HG03521 (cell line): ENCODE measurements at regions not wholly inside any gene's neighbourhood (a gene's known extent, or its start where the extent isn't known, plus 50 kb on each side); places are given as distances from the start of the nearest gene placed in this dataset.
A peak's percentile ranks its signal among the peaks of the same experiment; 100 is the strongest.

Source experiments
- ATAC-seq: cut with Tn5 transposase; IDR thresholded peaks from one replicate; pipeline ENCODE4 v1.9.1; 2021; ENCODE audit warnings: mild to moderate bottlenecking, moderate library complexity; ENCODE audit not compliant: unreplicated experiment

DNA sequence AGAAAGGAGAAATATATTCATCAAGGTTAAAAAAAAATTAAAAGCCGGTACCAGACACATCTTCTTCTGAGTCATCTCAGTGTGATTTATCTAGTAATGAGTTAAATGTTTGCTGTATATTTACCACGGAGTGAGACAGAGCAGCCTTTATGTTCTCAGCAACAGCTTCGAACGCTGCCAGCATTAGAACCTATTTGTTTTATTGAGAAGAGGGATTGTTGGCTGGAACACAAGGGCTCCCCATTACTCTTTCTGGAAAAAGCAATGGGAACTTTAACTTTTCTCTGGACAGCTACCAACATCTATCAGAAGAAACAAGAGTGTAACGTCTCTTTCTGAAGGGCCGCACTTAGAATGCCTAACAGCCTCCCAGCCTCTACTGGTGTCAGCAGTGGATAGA is 105.3 kb upstream of the TAB2 start:
- ATAC-seq, result no peak

DNA sequence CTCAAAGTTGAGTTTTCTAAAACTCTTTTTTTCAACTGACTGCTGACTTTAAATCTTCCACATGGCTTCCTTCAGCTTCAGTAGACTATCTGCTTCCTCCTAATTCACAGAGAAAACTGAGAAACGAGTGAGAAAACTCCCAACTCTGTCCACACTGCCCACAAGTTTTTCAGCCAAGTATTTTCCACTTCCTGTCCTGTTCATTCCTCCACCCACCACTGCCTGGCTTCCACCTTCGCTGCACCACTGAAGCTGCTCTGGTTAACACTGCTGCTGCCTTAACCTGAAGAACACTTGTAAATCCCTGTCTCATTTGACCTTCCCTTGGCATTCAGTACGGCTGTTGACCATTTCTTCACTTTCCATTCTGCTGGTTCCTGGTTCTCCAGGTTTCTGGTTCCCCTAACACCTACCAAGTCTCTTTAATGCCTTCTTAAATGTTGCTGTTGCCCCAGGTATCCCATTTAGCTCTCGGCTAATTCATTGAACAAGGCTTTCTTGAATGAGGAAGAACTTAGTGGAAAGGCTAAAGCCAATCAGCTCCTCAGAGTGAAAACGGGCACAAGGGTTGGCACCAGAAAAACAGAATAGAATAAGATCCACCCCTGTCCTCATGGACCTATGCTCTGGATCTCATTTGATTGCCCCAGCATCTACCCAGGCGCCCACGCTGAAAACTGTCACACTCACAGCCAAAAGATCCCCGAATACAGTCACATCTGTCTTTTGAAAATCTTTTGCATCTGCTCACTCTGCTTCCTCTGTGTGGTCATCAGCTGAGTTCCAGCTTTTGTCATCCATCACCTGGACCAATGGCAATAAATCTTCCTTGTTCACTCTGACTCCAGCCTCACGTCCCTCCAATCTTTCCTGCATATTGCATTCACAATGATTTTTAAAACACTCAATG is 104.4 kb upstream of the TAB2 start:
- peak; percentile 28 for ATAC-seq

DNA sequence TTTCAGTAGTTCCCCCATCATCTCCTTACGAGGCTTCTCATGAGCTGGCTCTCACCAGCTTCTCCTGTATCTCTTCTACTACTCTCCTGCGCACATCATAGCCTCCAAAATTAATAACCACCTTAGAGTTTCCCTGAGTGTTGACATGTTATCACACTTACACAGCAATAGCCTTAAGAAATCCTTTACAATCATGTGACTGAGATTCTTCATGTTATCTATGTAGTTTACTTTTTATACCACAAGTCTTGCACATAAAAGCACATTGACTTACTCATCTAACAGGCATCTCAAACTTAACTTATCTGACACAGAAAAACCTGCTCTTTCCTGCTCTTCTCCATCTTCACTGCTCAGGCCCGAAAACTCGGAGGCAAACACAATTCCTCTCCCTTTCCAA is 103.7 kb upstream of the TAB2 start:
- no peak for ATAC-seq

DNA sequence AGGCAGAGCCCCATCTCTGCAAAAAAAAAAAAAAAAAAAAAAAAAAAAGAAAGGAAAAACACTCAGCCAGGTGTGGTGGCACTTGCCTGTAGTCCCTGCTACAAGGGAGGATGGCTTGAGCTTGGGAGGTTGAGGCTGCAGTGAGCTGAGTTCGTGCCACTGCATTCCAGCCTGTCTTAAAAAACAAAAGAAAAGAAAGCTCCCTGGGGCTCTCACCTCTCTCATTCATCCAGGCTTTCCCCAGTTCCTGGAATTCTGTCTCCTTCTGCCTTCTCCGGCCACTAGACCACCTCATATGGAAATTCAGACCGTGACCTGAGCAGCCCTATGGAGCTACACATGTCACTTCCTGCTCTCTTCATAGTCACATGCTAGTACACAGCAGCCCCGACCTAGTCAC is 101.1 kb upstream of the TAB2 start:
- no peak for ATAC-seq

DNA sequence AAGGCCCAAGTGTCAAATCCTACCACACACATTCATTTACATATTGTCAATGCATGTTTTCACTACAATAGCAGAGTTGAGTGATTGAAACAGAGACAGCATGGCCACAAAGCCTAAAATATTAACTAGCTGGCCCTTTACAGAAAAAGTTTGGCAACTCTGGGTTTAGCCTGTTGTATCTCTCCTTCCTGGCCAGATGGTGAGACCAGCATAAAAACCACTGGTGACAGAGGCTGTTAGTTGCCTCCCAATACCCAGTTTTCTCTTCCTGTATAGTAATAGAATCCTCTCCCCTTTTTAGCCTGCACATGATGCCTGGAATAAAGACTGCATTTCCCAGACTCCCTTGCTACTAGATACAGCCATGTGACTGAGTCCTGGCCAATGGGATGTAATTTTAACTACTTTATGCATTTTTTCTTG is 100.0 kb upstream of the TAB2 start:
- peak; percentile 50 for ATAC-seq

DNA sequence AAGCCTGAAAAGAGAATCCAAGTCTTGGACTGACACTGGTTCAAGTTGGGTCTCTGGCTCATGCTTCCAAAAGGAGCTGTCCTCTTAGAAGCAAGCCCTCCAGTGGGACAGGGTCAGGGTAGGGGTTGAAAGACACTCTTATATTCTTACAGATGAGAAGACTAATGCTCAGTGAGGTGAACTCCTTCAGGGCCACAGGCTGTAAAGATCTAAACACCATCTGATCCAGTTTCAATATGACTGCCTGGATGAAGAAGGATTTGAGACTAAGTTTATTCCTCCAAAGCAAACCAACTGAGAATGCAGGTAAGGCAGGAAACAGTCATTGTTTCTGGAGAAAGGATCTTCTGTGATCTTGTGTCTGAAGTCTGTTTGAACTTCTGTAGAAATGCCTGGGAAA is 99.0 kb upstream of the TAB2 start:
- no peak for ATAC-seq

DNA sequence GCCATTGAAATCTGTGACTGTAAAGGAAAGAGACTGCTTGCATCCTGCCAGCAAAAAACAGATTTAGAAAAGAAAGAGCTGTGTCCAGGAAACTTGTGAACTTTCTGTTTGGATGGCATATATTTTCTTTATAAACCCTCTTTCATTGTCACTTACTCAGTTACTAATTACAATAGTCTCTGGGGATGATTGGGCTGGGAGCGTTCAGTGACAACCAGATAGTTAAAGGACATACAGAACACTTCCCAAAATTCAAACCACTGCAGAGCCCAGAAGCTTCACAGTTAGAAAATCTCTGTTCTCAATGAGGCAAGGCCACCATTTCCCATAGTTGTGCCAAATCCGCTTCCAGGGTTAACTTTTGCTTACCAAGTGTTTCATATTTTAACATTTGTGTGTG is 98.6 kb upstream of the TAB2 start:
- ATAC-seq, result no peak

DNA sequence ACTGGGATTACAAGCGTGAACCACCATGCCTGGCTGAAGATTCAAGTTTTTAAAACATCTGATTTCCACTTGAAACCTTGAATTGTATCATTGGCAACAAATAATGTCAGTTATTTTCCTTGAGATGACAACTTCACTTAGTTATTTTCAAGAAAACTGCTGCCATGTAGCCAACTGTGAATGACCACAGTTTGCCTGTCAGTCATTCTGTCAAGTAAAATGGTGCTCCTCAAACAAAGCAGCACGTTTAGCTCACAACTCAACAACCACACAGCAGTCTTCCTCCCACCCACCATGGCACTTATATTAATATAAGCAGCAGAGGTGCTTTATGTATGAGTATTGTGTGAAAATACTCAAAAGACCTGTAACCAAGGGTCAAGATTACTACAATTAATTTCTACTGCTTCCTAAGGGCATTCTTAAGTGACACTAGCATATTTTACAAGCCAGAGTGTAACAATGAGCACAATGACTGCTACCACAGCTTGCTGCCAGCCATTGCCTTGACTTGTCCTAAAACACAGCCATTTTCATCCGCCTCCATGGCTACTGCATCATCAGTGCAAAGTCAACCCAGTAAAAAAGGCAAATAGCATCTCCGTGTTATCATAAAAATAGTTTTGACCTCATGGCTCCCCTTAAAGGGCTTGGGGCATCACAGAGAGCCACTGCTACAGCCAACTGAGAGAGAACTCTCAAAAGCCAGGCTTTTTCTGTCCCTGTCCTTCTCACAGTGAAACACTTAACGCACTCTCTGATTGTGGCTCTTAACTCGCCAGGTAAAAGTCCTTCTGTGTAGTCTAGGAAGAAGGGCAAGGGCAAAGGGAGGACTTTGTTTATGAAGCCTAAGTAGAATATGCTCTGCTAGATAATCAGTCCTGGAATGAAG is 96.4 kb upstream of the TAB2 start:
- ATAC-seq, result no peak

DNA sequence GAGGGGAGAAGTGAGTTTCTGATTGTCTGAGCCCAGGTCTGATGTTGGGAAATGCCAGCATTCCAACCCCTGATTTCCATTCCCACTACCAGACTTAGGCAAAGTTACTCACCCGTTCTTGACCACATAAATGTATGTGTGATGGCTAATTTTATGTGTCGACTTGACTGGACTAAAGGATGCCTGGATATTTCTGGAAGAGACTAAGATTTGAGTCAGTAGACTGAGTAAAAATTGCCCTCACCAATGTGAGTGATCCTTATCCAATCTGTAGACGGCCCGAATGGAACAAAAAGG is 95.8 kb upstream of the TAB2 start:
- no peak for ATAC-seq

DNA sequence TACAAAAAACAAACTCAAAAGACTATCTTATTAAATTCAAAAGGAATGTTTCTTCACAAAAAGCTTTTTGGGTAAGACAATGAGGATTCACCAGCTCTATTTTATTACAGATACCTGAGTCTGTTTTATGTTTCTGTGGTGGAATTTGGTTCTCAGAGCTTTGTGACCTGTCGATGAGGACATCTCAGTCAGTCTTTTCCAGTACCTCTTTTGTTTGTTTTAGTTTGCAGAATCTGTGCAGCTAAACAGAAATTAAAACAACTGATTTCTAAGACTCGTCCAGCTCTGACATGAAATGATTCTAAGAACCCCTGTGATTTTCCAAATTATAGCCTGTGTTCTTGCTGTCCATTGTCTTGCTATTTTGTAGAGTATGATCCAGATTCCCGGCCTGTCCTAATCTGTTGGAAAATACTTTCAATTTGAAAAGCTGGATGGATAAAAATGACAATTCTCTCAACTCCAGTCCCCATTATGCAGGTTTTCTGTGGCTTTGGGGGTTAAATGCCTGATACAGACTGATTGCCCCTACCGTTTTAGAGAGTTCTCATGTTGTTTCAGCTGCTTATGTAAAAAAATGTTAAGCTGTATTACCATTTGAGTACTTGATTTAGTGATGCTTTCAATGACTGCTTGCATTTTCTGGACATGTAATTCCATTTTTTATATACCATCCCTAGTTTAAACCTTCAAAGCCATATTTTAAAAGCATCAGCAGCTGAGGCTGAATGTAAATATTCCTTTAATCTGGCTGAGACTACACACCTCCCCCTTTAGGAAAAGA is 94.2 kb upstream of the TAB2 start:
- no peak for ATAC-seq

DNA sequence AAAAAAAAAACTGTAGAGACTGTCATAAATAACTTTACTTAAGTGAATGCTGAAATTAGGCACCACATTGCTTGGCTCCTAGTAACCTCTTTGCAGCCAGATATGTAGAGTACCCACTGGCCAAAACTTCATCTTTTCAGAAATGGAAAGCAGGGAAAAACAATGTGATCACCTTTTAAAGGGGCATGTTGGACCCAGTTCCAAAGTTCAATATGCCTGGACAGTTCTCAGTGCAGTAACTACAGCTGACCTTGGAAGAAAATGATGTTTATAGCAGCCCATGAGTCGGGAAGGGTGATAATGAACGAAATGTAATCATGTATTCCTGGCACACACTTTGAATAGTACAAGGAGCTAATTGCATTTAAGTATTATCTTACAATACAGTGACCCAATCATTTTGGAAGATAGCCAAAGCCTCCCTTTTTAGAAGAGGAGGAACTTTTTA is 93.6 kb upstream of the TAB2 start:
- no peak for ATAC-seq

DNA sequence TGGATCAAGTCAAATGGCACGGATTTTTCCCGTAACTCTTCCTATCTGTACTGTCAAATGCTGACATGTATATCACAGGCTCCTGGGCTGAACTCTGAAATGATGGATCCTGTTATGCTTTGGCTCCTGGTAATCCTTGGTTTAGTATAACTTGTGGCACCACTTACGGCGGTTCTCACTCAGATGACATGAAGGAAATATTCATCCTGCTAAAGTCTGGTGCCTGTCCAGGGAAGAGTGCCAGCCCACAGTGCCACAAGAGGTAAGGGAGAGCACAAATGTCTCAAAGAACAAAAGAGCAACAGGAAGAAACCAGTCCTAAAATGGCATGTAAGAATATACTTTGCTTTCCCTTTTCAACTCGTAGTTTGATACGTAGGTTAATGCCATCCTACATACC is 93.1 kb upstream of the TAB2 start:
- no peak for ATAC-seq

DNA sequence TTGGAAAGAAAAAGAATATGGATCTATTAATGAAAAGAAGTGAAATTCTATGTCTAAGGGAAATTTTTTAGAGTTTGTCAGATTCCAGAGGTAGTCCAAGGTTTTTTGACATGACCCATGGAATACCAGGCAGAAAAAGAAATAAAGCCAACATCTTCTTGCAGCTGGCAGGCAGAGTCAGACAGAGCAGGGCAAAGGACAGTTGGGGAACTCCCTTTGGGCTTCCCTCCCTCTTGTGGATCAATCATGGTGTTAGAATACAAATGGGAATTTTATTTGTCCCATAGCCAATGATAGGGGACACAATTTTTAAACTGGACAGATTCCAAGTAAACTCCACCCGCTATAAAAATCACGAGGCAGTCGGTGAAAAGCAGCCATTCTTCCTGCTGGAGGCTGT is 92.1 kb upstream of the TAB2 start:
- ATAC-seq, result no peak

DNA sequence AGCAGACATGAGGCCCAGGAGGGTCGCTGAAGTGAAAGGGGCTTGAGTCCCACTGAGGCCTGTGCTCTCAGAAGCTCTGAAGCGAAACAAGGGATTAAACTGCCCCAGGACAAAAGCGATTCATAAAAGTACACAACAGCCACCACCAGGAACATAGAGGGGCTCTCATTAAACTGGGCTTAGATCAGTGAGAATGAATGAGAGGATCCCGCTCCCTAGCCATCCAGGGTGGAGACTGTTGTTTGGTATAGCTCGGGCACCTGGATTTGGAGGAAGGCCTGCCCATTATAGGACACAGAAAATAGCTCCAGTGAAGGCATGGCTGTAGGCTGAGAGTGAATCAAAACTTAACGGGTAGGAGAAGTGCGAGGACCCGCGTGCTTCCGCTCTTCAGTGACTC is 91.6 kb upstream of the TAB2 start:
- no peak for ATAC-seq

DNA sequence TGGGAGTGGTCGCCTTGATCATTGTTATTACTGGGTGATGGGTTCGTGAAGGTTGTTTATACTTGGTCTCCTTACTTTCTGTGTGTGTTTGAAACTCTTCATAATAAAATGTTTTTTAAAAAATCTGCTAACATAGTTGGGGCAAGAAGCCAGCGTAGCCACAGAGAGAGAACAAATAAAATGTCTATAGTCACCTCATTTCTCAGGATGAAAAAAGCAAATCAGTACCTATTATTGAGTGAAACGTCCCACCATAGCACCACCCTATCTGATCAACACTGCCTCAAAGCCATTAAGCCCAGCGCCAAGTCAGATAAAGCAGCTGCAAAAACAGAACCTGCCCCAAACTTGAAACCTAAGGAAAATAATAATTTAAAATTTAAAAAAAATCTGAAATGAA is 89.7 kb upstream of the TAB2 start:
- ATAC-seq, result no peak

DNA sequence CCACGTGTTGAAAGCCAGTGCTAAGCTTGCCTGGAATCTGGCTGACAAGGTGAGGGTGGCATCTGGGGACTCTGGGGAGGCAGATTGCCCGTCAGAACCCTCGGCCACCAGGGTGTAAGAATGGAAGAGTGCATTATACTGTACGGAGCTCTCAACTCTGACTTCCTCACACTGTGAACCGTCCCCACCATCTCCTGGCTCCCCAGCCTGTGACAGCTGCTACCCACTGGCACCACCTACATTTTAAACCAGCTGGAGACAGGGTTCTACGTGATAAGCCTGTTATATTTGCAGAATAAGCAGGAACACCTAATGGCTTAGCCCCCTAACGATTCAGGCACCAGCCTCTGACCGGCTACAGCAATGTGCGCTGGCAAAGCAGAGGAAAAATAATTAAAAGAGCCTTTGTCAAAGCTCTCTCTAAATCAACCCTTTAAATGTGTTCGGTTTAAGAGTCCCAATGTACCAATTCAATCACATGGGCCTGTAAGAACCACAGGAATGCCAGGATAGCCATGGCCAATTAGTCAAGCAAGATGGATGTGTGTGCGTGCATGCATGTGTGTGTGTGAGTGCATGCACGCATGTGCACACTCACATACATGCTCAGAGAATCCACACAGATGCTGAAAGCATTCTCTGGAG is 89.1 kb upstream of the TAB2 start:
- no peak for ATAC-seq

DNA sequence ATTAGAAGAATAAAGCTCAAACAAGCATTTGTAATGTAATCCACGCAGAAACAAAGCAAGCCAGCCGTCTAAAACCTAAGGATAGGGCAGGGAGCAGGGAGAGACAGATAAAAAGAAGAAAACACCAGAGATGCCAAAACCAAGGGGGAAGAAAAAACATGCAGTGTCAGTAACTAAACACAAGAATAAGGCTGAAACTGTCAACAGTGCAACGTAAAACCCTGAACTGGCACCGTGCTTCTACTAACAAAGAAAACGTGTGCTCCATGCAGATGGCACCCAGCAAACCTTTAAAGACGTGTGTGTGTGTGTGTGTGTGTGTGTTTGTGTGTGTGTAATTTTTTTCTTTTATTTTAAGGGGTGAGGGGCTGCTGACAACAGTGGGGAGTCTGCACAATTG is 88.4 kb upstream of the TAB2 start:
- no peak for ATAC-seq

DNA sequence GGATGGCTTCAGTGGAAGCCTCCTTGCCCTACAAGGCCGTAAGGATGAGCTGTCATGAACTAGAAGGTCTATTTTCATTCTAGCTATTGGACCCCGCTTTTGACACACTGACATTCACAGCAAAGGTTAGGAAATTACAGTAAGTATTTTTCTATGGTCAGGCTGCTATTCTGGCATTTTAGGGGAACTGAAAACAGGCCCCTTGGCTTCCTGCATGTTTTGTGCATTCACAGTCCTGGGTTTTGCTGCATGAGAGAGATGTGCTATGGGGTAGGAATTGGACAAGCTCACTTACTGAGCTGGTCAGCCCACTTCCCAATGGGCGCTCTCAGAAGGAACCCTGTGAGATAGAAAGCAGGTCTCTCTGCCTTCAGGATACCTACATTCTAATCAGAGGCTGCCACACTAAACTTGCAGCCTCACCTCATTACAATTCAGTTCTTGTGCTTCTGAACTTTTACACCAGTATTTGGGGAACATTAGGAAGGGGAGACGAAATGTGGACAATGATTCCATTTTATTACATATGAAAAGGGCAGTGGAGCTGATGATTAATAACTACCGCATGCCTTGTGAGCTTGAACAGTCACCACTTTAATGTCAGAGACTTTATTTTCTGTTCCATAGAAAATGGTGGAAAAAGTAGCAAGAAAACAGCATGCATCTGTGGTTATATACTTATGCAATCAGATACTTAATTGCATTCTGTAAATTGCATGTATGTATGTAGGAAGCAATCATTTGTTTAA is 86.6 kb upstream of the TAB2 start:
- no peak for ATAC-seq

DNA sequence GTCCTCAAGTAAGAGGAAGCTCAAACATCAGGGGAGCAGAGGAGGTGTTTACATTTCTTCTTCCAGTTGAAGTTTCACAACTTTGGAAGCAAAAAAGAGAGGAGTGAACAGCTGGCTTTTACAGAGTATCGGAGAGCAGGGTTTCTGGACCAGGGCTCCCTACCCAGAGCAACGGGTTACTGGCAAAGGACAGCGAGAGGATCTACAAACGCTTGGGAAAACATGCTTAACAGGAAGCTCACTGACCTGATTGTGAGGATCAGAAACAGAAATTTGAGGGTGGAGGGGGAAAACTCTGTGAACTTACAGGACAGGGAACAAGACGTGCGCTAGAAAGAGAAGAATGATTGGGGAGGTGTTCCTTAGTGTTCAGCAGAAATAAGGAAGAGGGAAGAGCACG is 85.7 kb upstream of the TAB2 start:
- ATAC-seq, result no peak

DNA sequence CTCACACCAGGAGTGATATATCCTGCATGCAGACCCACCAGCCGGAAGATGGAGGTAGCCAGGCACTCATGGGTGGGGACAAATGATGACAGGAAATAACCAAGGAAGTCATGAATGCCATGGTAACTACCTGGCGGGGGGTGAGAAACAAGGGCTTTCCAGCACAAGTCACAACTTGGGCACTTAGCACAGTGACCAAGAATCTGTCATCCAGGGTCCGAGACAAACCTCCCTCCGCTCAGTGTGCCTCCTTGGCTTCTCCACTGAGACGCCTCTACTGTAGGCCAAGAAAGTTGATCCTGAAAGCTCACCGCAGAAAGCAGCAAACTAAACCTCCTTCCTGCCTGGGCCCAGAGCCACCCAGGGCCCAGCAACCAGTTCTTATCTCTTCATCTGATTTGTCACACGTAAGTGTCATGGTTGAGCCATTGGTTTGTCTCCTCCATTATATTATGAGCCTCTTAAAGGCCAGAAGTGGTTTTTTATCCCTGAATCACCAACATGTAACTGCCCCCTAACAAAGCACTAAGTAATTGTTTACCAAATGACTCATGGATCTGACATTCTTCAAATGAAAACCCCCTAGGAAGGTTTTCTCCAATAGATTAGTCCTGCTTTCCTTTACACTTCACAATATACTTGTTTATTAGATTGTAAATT is 84.3 kb upstream of the TAB2 start:
- ATAC-seq, result no peak
